Lung microvascular endothelial cell (primary cell): ENCODE measurements at regions not wholly inside any gene's neighbourhood (a gene's known extent, or its start where the extent isn't known, plus 50 kb on each side); places are given as distances from the start of the nearest gene placed in this dataset.
A peak's percentile ranks its signal among the peaks of the same experiment; 100 is the strongest.

ENCODE experiments used
- DNase-seq, 2 donors: peaks; one replicate each; pipeline versions ENCODE4 v3.0.0 to v3.0.0-alpha.2; 2010; ENCODE audit warnings: low read depth in 2 of 2

- peak; percentile 24 to 77 for DNase-seq
Observed at GRCh38 chr5:52725065-52725746, 62.5 kb upstream of the ITGA1 start.

DNA sequence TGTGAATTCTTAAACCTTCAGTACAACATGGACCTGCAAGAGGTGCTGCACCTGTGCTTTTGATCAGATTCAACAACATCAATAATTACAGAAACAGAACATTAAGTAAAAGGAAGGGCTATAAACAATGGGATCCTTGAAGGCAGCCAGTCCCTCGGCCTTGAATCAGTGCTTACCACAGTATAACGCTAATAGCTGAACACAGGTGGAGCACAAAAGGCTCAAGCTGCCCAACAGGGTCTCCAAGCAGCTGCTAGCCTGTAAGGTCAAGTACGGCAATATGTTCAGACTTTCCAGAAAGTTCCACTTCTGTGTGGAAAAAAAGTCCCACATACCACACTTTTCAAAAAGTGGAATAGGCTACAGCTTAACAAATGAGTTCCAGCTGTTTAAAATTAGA is 61.9 kb upstream of the ITGA1 start:
- DNase-seq, result peak; percentile 18 to 86

DNA sequence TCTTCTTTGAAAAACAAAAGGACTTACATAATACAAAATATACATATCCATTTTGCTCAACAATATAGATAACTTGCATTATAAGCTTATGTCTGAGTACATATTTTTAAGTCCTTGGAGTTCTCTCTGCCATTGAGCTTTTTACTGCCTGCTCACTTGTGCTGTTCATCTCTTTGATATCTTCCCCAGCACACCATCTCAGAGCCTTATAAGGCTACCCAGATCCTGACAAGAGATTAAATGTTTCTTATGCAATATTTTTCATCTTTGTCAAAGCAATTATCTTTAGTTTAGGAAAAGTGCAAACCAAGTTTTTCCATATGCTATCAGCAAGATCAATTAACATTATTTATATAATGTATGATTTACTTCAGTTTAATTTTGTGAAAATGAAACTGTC is 60.7 kb upstream of the ITGA1 start:
- no peak for DNase-seq

GRCh38 chr5:52727576-52727975 is 60.1 kb upstream of the ITGA1 start:
- peak; percentile 72 to 96 for DNase-seq

GRCh38 chr5:52728224-52728623 is 59.5 kb upstream of the ITGA1 start:
- DNase-seq, result peak in 1 of 2 donors; percentile 31

DNA sequence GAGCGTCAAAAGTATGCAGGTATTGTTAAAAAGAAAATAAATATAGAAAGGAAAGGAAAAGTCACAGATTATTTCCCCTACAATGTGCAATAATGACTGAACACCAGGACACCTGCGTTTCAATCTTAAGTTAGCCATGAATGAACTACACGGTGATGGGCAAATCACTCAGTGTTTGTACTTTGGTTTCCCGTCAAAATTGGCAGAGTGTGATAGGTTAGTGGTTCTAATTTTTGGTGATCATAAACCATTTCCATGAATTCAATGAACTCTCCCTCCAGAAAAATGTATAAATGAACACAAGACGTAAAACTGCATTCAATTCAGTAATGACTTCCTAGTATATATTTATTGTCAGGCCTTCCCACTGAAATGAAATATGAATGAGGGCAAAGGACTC is 59.0 kb upstream of the ITGA1 start:
- peak in 1 of 2 donors; percentile 30 for DNase-seq

- DNase-seq, result no peak
Observed at GRCh38 chr5:52731274-52732027, 56.3 kb upstream of the ITGA1 start.

GRCh38 chr5:52734557-52734956 is 53.2 kb upstream of the ITGA1 start:
- no peak for DNase-seq

DNA sequence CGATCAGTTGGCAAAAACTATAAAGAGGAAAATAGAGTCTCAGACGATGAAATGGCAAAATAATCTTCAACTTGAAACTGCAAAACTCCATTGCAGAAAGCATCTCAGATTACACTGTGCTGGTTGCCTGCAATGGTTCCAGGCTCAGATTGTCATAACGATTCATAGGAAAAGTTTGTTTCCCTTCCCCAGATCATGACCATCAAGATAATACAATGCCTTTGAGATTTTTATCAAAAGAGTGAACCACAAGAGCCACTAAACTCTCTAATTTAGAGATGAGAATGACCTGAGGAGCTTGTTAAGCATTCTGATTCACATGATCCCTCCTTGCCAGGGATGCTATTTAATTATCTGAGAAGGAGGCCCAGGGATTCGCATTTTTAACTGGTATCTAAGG is 52.6 kb upstream of the ITGA1 start:
- no peak for DNase-seq
